ENCODE measurements at regions not wholly inside any gene's neighbourhood (a gene's known extent, or its start where the extent isn't known, plus 50 kb on each side); places are given as distances from the start of the nearest gene placed in this dataset.

GRCh38 chr10:58996063-58996462 is 180.4 kb upstream of the PHYHIPL start:
- DNase-seq (ENCODE audit: extremely low read depth, low read depth) = no peak
- TF ChIP-seq CTCF (IDR thresholded peaks at IDR 0.05; ENCODE audit: low read depth, low read length) = no peak

GRCh38 chr10:58996866-58997265 is 179.6 kb upstream of the PHYHIPL start:
- no peak for TF ChIP-seq CTCF (IDR thresholded peaks at IDR 0.05; ENCODE audit: low read depth, low read length)
- no peak for DNase-seq (ENCODE audit: extremely low read depth, low read depth)

DNA sequence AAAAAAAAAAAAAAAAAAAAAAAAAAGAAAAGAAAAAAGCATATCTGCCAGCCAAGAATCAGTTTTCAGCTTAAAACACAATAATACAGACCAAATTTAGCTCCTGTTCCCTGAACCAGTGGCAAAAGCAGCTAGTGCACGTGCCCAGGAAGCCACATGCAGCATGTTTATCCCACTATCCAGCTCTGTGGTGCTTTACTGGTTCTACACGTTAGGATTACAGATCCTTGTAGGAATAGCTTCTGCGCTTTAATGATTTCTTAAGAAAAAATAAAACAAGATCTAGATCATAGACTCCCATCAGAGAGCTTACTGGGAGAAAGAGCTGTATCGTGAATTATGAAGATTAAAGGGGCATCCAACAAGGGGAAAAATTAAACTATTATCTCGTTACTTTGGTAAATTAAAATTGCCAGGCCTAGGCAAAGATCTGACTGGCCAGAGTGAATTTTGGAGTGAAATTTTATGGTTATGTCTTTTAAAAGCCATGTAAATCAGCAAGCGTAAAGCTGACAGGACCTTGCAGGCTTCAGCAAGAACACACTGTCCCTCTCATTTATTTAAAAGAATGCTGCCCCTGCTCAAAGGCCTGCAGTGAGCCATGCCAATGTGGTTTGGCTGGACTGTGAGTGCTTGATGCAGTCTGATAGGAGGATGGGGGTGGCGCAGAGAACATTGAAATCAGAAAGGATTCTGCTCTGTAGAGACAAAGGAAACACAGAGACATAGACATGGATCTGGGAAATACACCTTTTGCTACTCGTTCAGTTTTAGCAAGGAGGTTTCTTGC is 177.3 kb upstream of the PHYHIPL start:
- no peak for DNase-seq (ENCODE audit: extremely low read depth, low read depth)
- TF ChIP-seq CTCF (IDR thresholded peaks at IDR 0.05; ENCODE audit: low read depth, low read length) = no peak

- DNase-seq (ENCODE audit: extremely low read depth, low read depth) = no peak
- TF ChIP-seq CTCF (IDR thresholded peaks at IDR 0.05; ENCODE audit: low read depth, low read length) = no peak
Measured at GRCh38 chr10:59000162-59000825, 176.1 kb upstream of the PHYHIPL start.

DNA sequence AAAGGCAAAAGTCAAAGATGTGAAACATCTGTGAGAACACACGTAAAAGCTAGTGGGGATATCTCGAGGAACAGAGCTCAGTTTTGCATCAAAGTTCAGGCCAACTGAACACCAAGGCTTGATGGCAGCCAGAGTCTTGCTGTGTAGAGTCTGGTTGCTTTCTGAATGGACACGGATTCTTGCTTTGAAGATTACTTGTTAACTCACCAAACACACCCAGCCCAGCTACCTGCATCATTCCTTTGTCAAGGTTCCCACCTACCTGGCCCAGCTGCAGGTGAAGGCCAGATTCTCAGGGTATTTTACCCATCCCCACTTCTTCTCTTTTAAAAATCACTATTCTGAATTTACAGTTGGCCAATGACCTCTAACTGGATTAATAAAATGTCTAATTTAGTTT is 174.4 kb upstream of the PHYHIPL start:
- no peak for TF ChIP-seq CTCF (IDR thresholded peaks at IDR 0.05; ENCODE audit: low read depth, low read length)
- DNase-seq (ENCODE audit: extremely low read depth, low read depth) = no peak

- no peak for TF ChIP-seq CTCF (IDR thresholded peaks at IDR 0.05; ENCODE audit: low read depth, low read length)
- DNase-seq (ENCODE audit: extremely low read depth, low read depth) = no peak
Measured at GRCh38 chr10:59003203-59003602, 173.2 kb upstream of the PHYHIPL start.

- TF ChIP-seq CTCF (IDR thresholded peaks at IDR 0.05; ENCODE audit: low read depth, low read length) = no peak
- no peak for DNase-seq (ENCODE audit: extremely low read depth, low read depth)
Measured at GRCh38 chr10:59004392-59004791, 172.1 kb upstream of the PHYHIPL start.
